Mesenchymal stem cell (in vitro differentiated cells and primary cell): ENCODE measurements at regions not wholly inside any gene's neighbourhood (a gene's known extent, or its start where the extent isn't known, plus 50 kb on each side); places are given as distances from the start of the nearest gene placed in this dataset.
A peak's percentile ranks its signal among the peaks of the same experiment; 100 is the strongest.

Source experiments
- DNase-seq: peaks from one replicate; pipeline ENCODE4 v3.0.0-alpha.2; 2013
- H2AFZ ChIP-seq: one replicate; pipeline ENCODE4 v1.6.1; 2013; ENCODE audit warnings: low read depth, mild to moderate bottlenecking, control low read depth, inconsistent platforms, low read length, moderate library complexity
- H2AK5ac ChIP-seq: 2 replicates; pipeline ENCODE4 v1.6.1; 2013; ENCODE audit warnings: low read length, moderate library complexity, mild to moderate bottlenecking, inconsistent platforms; ENCODE audit not compliant: severe bottlenecking
- H2BK120ac ChIP-seq: one replicate; pipeline ENCODE4 v1.6.1; 2013; ENCODE audit warnings: low read depth, mild to moderate bottlenecking, inconsistent platforms, low read length, moderate library complexity
- H2BK12ac ChIP-seq, 2 experiments: one replicate each; pipeline ENCODE4 v1.6.1; 2013; ENCODE audit warnings: inconsistent platforms in 2 of 2, low read length in 2 of 2, mild to moderate bottlenecking in 2 of 2, moderate library complexity in 2 of 2, control low read depth in 1 of 2
- H2BK15ac ChIP-seq: one replicate; pipeline ENCODE4 v1.6.1; 2013; ENCODE audit warnings: mild to moderate bottlenecking, low read depth, inconsistent platforms; ENCODE audit not compliant: poor library complexity, severe bottlenecking
- H2BK5ac ChIP-seq: 2 replicates; pipeline ENCODE4 v1.6.1; 2013; ENCODE audit warnings: low read depth, mild to moderate bottlenecking, low read length, control low read depth, inconsistent platforms; ENCODE audit not compliant: poor library complexity, severe bottlenecking
- H3K14ac ChIP-seq, 2 experiments: one replicate each; pipeline ENCODE4 v1.6.1; 2013; ENCODE audit warnings: inconsistent platforms in 2 of 2, low read length in 2 of 2, control low read depth in 1 of 2, mild to moderate bottlenecking in 1 of 2, moderate library complexity in 1 of 2
- H3K18ac ChIP-seq, 2 experiments: one replicate each; pipeline ENCODE4 v1.6.1; 2013; ENCODE audit warnings: inconsistent platforms in 2 of 2, low read length in 2 of 2, control low read depth in 1 of 2, low read depth in 1 of 2, mild to moderate bottlenecking in 1 of 2
- H3K23ac ChIP-seq, 2 experiments: one replicate each; pipeline ENCODE4 v1.6.1; 2013; ENCODE audit warnings: inconsistent platforms in 2 of 2, low read length in 2 of 2, mild to moderate bottlenecking in 2 of 2, moderate library complexity in 2 of 2, control low read depth in 1 of 2
- H3K27ac ChIP-seq: 2 replicates; pipeline ENCODE4 v1.5.1; 2013; ENCODE audit warnings: mild to moderate bottlenecking, moderate library complexity, low read length, control low read depth, inconsistent platforms; ENCODE audit not compliant: poor library complexity, severe bottlenecking
- H3K27me3 ChIP-seq, 2 experiments: 2 replicates each; pipeline versions ENCODE4 v1.6.1 to v1.7.0; 2013; ENCODE audit warnings: low read length in 2 of 2, mild to moderate bottlenecking in 2 of 2, moderate library complexity in 2 of 2, control low read depth in 1 of 2, inconsistent platforms in 1 of 2; ENCODE audit not compliant: control insufficient read depth in 1 of 2, insufficient read depth in 1 of 2
- H3K36me3 ChIP-seq, 2 experiments: 2 replicates each; pipeline versions ENCODE4 v1.6.1 to v1.7.0; 2013; ENCODE audit warnings: low read length in 2 of 2, control low read depth in 1 of 2, inconsistent platforms in 1 of 2, low read depth in 1 of 2, mild to moderate bottlenecking in 1 of 2; ENCODE audit not compliant: insufficient read depth in 2 of 2, control insufficient read depth in 1 of 2
- H3K4ac ChIP-seq, 2 experiments: one replicate each; pipeline ENCODE4 v1.6.1; 2013; ENCODE audit warnings: inconsistent platforms in 2 of 2, low read length in 2 of 2, mild to moderate bottlenecking in 2 of 2, moderate library complexity in 2 of 2, control low read depth in 1 of 2, low read depth in 1 of 2
- H3K4me1 ChIP-seq: 2 replicates; pipeline ENCODE4 v1.6.1; 2013; ENCODE audit warnings: low read depth, low read length, control low read depth; ENCODE audit not compliant: control insufficient read depth, insufficient read depth
- H3K4me2 ChIP-seq: 2 replicates; pipeline ENCODE4 v1.6.1; 2013; ENCODE audit warnings: low read length, mild to moderate bottlenecking, inconsistent platforms; ENCODE audit not compliant: poor library complexity, severe bottlenecking
- H3K4me3 ChIP-seq, 2 experiments: 2 replicates each; pipeline versions ENCODE4 v1.5.1 to v1.7.0; 2013; ENCODE audit warnings: low read length in 2 of 2, mild to moderate bottlenecking in 2 of 2, control low read depth in 1 of 2, low read depth in 1 of 2; ENCODE audit not compliant: insufficient read depth in 1 of 2
- H3K79me1 ChIP-seq: replicated peaks from 2 replicates; pipeline ENCODE4 v1.6.1; 2013; ENCODE audit warnings: mild to moderate bottlenecking, control low read depth, low read length, inconsistent platforms; ENCODE audit not compliant: poor library complexity, severe bottlenecking
- H3K9ac ChIP-seq: 2 replicates; pipeline ENCODE4 v1.7.0; 2013; ENCODE audit warnings: mild to moderate bottlenecking, low read length, moderate library complexity
- H3K9me3 ChIP-seq: 2 replicates; pipeline ENCODE4 v1.7.0; 2013; ENCODE audit warnings: mild to moderate bottlenecking, low read length; ENCODE audit not compliant: control insufficient read depth
- H4K8ac ChIP-seq: one replicate; pipeline ENCODE4 v1.6.1; 2013; ENCODE audit warnings: inconsistent platforms, mild to moderate bottlenecking, low read length, moderate library complexity
- H4K91ac ChIP-seq: one replicate; pipeline ENCODE4 v1.6.1; 2013; ENCODE audit warnings: mild to moderate bottlenecking, low read length, inconsistent platforms
- WGBS: methylation state at CpG from one replicate; pipeline ENCODE4 v1.1.7; 2013; ENCODE audit warnings: mixed read lengths; 5-methylcytosine and 5-hydroxymethylcytosine counted together

DNA sequence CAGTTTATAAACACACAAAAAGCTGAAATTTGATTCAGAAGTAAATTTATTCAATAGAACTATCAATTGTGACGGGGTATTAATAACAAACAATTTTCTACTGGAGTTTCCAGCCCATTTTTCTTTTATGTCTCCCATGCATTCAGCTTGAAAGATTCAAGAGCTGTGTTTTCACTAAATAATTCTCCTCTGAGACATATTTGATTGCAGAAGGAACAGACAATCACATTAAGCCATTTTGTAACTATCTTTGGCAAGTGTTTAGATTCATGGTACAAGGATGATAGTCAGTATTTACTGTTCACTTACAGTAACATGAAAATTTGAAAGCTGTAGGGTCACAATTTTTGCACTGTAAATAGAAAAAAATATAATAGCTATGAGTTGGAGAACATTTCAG, 198.4 kb upstream of the TACR3 start:
- H3K27me3 ChIP-seq: no peaks in the 10 kb centered on the region
- no peak overlapping the region for H2BK5ac ChIP-seq
- no peak overlapping the region for H2AK5ac ChIP-seq
- H3K9ac ChIP-seq: no peak overlapping the region
- no peak overlapping the region for H3K14ac ChIP-seq
- no peak overlapping the region for H3K4me2 ChIP-seq
- H2BK120ac ChIP-seq: no peak overlapping the region
- no peak overlapping the region for H3K23ac ChIP-seq
- no peak overlapping the region for H3K4me3 ChIP-seq
- no peak overlapping the region for H3K18ac ChIP-seq
- no peak overlapping the region for H4K91ac ChIP-seq
- no peak overlapping the region for H3K4ac ChIP-seq
- H2BK15ac ChIP-seq: no peak overlapping the region
- H3K27ac ChIP-seq: no peak overlapping the region
- no peaks in the 10 kb centered on the region for H3K4me1 ChIP-seq
- no peaks in the 10 kb centered on the region for H3K9me3 ChIP-seq
- H3K36me3 ChIP-seq: no peaks in the 10 kb centered on the region
- H2BK12ac ChIP-seq: no peak overlapping the region
- no CpG with 5 or more reads among the region's 1 CpG for WGBS
- no peak for DNase-seq
- H2AFZ ChIP-seq: no peak overlapping the region
- H4K8ac ChIP-seq: no peak overlapping the region
- no peaks in the 10 kb centered on the region for H3K79me1 ChIP-seq

DNA sequence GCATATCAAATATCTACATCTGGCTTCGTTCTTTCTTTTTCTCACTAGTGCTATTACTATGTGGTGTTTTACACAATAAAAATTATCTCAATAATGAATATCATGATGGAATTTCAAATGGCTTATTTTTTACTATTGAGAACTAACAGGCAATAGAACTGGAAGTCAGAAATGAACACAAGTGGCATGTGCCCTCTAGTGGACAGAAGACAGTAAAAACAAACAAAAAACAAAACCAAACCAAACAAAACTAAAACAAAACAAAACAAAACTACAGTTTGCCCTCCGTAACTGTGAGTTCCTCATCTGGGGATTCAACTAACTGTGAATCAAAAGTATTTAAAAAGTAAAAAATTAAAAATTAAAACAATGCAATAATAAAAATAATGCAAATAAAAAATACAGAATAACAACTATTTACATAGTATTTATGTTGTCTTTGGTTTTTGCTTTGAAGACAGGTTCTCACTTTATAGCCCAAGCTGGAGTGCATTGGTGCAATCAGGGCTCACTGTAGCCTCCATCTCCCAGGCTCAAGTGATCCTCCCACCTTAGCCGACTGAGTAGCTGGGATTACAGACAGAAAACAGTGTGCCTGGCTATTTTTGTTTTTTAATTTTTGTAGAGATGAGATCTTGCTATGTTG, 195.6 kb upstream of the TACR3 start:
- no peak overlapping the region for H2BK120ac ChIP-seq
- peak overlapping the region; percentile 51 for H3K9ac ChIP-seq
- H2AFZ ChIP-seq: no peak overlapping the region
- H3K14ac ChIP-seq: no peak overlapping the region
- no peak overlapping the region for H3K23ac ChIP-seq
- no peak overlapping the region for H2BK5ac ChIP-seq
- H4K8ac ChIP-seq: no peak overlapping the region
- H3K27me3 ChIP-seq: no peaks in the 10 kb centered on the region
- H2BK15ac ChIP-seq: no peak overlapping the region
- DNase-seq: peak; percentile 31
- H2BK12ac ChIP-seq: no peak overlapping the region
- no peak overlapping the region for H3K4ac ChIP-seq
- no peaks in the 10 kb centered on the region for H3K4me1 ChIP-seq
- no peak overlapping the region for H3K18ac ChIP-seq
- H2AK5ac ChIP-seq: no peak overlapping the region
- H3K79me1 ChIP-seq: no peaks in the 10 kb centered on the region
- no peaks in the 10 kb centered on the region for H3K36me3 ChIP-seq
- no peak overlapping the region for H3K27ac ChIP-seq
- H3K4me2 ChIP-seq: no peak overlapping the region
- H4K91ac ChIP-seq: no peak overlapping the region
- H3K4me3 ChIP-seq: no peak overlapping the region
- WGBS: no CpG with 5 or more reads among the region's 3 CpGs
- H3K9me3 ChIP-seq: no peaks in the 10 kb centered on the region

DNA sequence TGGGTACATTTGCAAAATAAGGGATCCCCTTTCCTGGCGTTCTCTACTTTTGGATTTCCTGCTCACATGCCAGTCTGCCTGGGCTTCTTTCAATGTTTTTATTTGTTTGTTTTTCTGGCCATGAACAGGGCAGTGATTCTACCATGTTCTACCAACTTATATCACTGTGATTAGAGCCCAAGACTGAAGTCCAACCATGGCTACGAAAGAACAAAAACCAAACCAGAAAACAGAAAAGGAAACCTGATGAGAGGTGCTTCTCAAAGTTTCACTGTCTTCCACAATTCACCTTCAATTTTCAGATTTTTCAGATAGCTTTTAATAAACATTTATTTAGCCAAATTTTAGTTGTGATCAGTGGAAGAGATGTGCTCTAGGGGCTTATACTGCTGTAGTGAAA, 187.6 kb upstream of the TACR3 start:
- Histone ChIP-seq H3K36me3 (no peaks in the 10 kb centered on the region), H3K14ac (no peak overlapping the region), H3K4me1 (no peaks in the 10 kb centered on the region), H4K91ac (no peak overlapping the region), H3K4me2 (no peak overlapping the region), H3K27ac (no peak overlapping the region), H3K9ac (no peak overlapping the region), H3K4ac (no peak overlapping the region), H3K23ac (no peak overlapping the region), H2AK5ac (no peak overlapping the region), H2BK12ac (no peak overlapping the region), H3K4me3 (no peak overlapping the region), H4K8ac (no peak overlapping the region), H3K18ac (no peak overlapping the region), H3K79me1 (no peaks in the 10 kb centered on the region), H2BK120ac (no peak overlapping the region), H2BK15ac (no peak overlapping the region), H3K27me3 (no peaks in the 10 kb centered on the region), H2AFZ (no peak overlapping the region), H2BK5ac (no peak overlapping the region), H3K9me3 (no peaks in the 10 kb centered on the region)
- DNase-seq: no peak
- WGBS: 97% methylated on average over 2 of the region's 2 CpGs

DNA sequence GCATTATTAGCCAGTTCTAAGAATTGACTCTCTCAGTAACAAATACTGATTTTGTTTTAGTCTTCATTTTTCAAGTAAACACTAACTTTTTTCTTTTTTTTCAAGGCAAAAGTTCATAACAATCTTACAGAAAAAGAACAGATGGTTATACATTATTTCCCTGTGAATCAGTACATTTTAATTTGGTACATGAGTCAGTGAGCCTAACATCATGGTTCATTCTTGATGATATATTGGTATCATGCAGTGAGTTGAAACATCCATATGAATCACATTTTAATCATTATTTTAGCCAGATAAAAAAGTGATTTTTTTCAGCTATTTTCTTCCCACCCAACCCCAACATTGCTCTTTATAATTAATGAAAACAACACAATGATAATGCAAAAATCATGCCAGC, 184.3 kb upstream of the TACR3 start:
- no peak overlapping the region for H3K4me3 ChIP-seq
- H3K27me3 ChIP-seq: no peaks in the 10 kb centered on the region
- H2BK12ac ChIP-seq: no peak overlapping the region
- no peak overlapping the region for H2BK5ac ChIP-seq
- H2AFZ ChIP-seq: no peak overlapping the region
- no peak overlapping the region for H3K4ac ChIP-seq
- no peak overlapping the region for H3K4me2 ChIP-seq
- no peak overlapping the region for H3K9ac ChIP-seq
- no peaks in the 10 kb centered on the region for H3K36me3 ChIP-seq
- no peak overlapping the region for H2AK5ac ChIP-seq
- H4K8ac ChIP-seq: no peak overlapping the region
- no peaks in the 10 kb centered on the region for H3K9me3 ChIP-seq
- H2BK15ac ChIP-seq: no peak overlapping the region
- no peak overlapping the region for H3K27ac ChIP-seq
- H3K14ac ChIP-seq: no peak overlapping the region
- no peak overlapping the region for H4K91ac ChIP-seq
- H3K4me1 ChIP-seq: no peaks in the 10 kb centered on the region
- DNase-seq: no peak
- H3K18ac ChIP-seq: no peak overlapping the region
- H2BK120ac ChIP-seq: no peak overlapping the region
- H3K23ac ChIP-seq: no peak overlapping the region
- H3K79me1 ChIP-seq: no peaks in the 10 kb centered on the region
